Cortex of kidney (tissue), 1 donor: ENCODE measurements at regions not wholly inside any gene's neighbourhood (a gene's known extent, or its start where the extent isn't known, plus 50 kb on each side); places are given as distances from the start of the nearest gene placed in this dataset.
"Not testable (repeated sequence)": the region's sequence is repeated elsewhere in the genome, so short reads cannot be mapped to it uniquely, and the experiment has no call there.

ENCODE experiments used
- DNase-seq: peaks from one replicate; lab custom pipeline; 2025; lab: John Stamatoyannopoulos, UW

DNA sequence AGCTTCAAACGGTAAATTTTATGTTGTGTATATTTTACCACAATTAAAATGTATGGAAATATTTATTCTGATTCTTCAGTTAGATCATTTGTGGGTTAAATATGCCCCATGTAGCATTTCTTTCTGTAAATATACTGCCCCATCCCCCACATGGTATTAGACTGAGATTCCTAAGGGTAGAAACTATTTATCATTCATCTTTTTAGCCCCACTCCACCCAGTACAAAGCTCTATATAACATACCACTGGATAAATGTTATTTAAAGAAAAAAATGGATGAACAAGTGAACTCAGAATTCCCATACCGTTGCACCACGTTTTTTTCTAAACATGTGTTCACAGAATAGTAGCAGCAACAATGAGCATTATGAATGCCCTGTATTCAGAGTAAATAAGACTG is 234.0 kb upstream of the IRF2BP2 start:
- no peak for DNase-seq

DNA sequence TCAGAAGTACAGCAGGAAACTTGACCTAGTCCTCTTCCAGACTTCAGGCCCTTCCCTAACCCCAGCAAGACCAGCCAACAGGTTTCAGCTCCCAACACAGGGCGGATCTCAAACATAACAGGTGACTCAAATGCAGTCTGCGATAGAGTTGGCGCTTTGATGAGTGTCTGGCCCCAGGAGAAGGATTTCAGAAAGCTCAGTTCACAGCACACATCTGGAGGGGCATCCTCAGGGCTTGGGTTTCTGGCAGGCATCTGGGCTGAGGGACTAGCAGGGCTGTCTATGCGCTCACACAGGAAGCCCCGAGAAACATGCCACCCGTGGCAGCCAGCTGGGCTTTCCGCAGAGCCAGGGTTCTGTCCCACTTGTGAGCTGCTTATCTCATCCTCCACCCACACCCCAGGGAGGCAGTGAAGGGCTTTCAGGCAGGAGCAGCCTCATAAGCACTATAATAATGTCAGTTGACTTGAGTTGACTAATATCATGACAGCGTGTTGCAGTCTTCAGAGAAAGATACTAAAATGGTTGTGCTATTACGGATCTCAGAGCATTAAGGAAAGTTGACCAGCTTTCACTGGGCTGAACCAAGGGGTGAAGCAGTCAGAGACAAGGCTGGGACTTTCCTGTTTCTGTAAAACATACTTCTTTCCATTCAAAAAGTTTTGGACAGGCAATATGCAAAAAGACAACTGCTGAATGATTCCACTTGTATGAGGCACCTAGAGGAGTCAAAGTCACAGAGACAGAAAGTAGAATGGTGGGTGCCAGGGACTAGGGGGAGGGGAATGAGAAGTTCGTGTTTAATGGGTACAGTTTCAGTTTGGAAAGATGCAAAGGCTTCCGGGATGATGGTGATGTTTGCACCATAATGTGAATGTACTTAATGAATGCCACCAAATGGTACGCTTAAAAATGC is 233.0 kb upstream of the IRF2BP2 start:
- DNase-seq = no peak

DNA sequence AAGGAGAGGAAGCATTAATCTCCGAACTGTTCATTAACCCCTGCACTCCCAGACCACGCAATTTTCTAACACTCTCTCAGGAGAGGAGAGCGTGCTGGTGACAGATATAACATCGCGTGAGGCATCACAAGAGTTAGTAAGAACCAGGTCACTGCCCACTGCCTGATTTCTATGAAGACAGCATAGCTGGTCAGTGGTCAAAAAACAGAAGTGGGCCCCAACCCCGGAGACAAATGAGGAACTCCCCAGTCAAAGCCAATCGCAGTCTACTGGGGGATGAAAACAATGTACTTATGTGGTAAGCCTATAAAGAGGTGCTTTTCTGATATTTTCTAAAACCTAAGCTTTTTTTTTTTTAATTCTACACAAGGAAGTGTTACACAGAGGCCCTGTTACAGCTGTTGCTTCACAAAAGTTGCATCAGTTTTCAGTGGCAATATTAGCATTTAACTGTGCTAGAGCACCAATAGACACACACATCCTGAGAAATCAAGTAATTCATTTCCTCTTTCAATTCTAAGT is 231.8 kb upstream of the IRF2BP2 start:
- no peak for DNase-seq

DNA sequence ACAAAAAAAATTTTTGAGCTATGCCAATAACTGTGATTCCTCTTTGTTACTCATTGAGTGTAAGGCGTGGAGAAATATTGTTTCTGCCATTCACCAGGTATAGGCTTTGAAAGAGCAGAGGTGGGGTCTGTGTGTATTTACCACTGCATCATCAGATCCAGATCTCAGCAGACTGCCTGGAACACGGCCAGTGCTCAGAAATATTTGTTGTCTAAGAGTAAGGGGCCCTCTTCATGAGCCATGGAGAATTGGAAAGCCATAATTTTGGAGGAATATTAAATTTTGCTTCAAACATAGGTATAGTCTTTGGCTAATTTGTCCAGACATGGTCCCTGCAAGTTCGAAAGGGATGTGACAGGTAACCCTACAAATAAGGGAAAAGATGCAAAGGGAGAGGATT is 231.3 kb upstream of the IRF2BP2 start:
- DNase-seq = no peak

DNA sequence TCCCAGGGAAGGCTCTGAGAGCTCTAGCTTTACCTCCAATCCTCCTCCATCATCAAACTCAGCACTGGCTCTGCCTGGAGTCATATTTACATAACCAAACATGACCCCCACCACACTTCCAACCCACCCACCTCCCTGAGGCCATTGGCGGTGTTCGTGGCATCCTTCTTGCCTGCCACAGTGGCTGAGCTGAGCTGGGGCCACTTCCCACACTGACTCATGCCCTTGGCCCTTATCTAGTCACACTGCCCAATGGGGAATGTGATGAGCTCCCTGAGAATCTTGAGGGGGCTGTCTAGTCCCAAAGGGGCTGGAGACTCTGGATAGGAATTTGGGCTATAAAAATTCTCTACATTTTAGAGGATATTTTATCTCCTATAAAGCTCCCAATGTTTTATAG is 230.9 kb upstream of the IRF2BP2 start:
- DNase-seq = no peak

DNA sequence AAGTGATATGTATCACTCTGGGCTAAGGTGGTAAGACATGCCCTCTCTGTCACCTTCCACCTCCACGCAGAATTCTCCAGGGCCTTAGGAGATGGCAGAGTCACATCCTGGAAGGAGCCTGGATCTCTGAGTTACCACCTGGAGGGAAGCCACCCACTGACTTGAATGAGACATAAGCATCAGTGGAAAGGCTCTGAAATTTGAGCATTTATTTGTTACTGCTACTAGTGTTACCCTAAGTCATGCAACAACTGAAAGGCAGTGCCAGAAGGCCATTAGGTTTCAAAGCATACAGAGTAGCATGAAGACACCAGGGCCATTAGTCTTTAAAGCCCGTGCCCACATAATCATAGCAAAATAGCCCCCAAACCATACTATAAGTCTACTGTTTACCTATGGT is 230.3 kb upstream of the IRF2BP2 start:
- DNase-seq = no peak

DNA sequence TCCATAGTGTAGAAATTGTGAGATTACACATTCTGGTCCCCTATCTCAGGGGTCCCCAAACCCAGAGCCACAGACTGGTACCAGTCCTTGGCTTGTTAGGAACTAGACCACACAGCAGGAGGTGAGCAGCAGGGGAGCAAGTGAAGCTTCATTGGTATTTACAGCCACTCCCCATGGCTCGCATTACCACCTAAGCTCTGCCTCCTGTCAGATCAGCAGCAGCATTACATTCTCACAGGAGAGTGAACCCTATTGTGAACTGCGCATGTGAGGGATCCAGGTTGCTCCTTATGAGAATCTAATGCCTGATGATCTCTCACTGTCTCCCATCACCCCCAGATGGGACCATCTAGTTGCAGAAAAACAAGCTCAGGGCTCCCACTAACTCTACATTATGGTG is 229.7 kb upstream of the IRF2BP2 start:
- DNase-seq = no peak

DNA sequence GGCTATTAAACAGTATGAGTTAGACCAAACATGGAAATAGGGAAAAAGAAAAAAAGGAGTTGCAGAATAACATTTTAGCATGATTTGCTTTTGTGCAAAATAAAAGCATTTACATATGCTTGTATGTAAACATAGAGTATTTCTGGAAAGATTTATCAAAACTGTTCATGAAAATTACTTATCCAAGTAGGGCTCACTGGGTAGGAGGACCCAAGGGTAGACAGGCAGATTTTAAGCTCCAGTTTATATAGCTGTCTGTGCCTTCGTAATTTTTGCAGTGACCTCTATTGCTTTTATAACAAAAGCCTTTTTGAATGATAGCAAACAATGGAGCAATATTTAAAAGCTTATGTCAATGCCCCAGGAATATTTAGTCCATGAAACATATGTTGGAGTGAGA is 228.8 kb upstream of the IRF2BP2 start:
- no peak for DNase-seq

DNA sequence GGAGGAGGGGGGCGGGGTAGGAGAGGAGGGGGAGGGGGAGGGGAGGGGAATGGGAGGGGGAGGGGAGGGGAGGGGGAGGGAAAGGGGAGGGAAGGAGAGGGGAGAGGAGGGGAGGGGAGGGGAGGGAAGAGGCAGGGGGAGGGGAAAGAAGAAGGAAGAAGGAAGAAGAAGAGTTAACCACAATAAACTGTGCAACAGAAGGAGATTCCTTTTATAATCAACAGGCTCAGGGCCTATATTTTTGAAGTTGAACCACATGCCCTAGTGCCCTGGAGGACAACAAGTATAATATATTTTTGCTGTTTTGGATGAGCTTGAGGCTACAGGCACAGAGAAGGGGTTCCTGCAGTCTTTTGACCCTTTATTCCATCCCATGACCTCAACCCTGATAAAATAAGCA is 228.2 kb upstream of the IRF2BP2 start:
- no peak for DNase-seq

DNA sequence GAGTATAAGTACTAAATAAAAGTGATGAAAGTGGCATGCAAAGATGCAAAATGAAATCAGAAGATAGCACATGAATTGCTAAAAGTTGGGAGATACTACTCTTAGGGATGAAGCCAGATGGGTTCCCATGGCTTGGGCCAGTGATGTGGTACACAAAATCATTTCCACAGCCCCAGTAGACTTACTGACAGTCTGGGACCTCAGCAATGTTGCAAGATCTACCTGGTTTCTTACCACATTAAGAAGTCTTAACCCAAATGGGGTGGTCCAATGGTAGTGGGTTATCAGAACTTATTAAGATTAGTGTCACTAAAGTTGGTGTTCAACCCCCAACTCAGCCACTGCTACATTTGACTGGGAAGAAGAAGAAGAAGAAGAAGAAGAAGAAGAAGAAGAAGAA is 227.7 kb upstream of the IRF2BP2 start:
- no peak for DNase-seq

DNA sequence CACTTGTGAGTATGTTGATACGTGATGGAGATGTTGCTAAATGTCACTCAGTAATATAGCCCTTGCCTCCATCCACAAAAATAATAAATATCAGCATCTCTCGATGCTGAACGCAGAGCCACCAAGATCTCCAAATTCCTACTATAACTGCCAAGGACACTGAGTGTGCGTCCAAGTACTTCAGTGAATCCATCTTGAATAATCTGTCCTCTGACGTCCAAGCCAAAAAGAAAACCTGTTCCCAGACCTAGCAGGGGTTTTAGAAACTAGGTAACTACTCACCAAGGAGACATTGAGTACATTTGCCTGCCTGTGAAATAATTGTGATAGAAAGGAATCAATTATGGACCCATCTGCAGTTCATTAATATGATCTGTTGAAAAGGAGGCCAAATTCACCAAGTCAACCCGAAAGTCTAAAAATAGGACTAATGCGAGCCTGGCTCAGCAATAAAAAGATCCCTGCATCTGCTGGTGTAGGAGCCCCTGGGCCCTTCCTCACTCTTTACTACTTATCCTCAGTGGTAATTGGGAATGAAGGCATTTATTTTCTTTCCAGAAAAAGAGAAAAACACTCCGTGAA is 226.9 kb upstream of the IRF2BP2 start:
- DNase-seq = no peak

DNA sequence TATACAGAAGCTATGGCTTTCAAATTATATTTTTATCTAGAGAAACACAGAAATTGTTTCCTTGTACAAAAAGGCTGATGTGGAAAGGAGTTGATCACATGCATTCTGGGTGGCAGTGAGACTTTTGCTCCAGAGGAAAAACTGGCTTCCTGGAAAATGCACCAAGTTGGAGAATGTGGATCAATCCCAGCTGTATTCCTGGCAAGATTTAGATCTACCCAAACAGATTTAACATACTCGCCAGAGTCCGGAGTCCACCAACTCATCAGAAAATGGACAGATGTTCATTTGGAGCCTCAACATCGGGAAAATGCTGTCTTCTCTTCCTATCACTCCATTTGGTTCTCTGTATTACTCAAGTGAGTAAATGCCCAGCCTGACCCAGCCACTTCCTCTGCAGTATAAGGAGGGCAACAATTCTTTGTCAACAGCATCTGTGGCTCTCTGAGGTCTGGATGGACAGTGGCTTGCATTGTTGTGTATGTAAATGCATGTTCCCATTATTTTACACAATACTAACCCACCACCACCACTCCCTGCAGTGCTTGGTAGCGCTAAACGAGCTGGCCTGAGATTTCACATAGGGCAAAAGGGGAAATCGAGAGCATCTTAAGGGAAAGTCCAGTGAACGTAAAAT is 226.2 kb upstream of the IRF2BP2 start:
- no peak for DNase-seq

DNA sequence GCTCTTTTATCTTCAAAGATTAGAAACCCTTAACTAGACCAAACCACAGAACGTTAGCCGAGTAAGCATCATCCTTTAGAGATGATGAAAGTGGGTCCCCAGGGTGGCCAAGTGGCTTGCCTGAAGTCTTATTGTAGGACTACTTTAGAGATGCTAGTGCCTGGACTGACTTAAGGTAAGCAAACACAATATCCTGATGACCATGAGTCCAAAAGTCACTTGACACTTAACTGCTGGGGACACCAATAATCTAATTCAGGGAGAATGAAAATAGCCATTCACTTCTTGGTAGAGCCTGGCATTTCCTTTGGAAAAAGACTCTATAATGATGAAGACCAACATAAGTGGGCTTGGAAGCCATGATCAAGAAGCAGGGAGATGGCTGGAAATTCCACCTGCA is 225.3 kb upstream of the IRF2BP2 start:
- DNase-seq = no peak

DNA sequence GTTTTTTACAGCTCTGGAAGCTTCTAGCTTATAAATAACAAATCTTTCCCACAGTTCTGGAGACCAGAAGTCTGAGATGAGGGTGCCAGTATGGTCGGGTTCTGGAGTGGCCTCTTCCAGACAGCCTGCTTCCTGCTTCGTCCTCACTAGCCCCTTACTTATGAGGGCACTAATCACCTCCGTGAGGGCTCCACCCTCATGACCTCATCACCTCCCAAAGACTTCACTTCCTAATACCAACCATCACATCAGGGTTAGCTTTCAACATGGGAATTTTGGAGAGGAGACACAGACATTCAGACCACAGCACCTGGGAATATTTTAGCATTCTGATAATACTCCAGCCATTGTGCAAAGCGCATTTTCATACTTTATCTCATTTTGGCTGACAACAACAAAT is 223.7 kb upstream of the IRF2BP2 start:
- no peak for DNase-seq

DNA sequence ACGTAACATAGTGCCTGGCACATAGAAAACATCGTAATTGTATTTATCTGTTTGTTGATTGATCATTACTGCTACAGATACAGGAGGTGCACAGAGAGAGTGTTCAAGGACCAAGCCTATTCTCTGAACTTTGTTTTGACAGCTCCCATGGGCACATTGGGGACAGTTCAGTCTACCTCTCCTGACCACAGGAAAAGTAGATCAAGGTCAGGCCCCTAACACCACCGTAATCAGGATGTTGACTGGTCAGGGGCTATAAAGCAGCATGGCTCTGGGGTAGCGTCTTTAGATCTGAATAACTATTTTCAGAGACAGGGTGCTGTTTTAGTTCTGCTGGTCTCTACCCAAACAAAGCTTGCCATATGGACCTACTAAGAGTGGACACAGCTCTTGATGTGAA is 223.1 kb upstream of the IRF2BP2 start:
- no peak for DNase-seq

DNA sequence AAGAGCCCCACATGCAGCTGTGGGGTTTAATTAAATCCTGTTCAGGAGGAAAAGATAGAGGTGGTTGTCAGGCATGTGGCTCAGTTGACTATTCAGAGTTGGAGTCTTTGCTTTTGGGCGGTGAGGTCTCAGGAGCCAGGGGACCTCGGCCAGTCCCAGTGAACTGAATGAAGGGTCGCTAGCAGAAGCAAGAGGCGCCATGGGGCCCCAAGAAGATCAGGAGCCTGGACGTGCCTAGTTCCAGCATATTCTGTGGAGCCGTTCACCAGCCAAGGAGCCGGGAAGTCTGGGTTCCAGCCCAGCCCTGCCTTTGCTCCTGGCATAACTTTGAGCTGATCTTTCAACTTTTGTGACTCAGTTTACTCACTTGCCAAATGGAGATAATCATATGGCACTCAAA is 217.7 kb upstream of the IRF2BP2 start:
- DNase-seq = no peak

DNA sequence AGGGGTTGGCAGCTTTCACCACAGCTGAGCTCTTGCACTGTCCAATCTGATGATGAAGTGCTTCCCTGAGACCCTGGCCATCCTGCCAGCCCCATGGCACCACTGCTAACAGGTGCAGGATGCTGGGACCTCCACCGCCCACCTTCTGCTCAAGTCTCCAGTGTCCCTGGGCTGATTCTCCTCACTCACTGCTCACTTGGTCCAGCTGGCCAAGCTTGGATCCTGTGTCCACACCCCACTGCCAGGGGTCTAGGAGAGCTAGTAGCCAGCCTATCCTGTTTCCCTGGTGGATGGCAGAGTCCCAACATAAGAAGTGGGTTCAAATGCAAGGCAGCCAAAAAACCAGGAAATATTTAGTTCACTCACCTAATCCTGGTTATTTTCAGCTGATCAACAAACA is 217.2 kb upstream of the IRF2BP2 start:
- DNase-seq = no peak

DNA sequence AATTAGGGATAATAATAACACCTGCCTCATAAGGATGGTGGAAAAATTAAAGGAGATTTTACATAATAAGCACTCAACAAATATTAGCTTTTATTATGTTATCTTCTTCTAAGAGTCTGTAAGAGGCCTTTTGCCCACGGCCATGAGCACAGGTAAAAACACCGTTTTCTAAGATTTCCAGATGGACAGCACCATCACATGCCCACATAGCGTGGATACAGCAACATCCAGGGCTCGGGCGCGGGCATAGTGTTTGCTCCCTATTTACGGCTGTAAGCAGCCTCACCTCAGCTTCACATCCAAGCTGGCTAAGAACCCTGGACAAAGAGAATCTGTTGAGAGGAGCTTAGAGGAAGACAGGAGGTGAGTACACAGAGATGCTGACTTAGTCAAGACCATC is 216.4 kb upstream of the IRF2BP2 start:
- DNase-seq = no peak

DNA sequence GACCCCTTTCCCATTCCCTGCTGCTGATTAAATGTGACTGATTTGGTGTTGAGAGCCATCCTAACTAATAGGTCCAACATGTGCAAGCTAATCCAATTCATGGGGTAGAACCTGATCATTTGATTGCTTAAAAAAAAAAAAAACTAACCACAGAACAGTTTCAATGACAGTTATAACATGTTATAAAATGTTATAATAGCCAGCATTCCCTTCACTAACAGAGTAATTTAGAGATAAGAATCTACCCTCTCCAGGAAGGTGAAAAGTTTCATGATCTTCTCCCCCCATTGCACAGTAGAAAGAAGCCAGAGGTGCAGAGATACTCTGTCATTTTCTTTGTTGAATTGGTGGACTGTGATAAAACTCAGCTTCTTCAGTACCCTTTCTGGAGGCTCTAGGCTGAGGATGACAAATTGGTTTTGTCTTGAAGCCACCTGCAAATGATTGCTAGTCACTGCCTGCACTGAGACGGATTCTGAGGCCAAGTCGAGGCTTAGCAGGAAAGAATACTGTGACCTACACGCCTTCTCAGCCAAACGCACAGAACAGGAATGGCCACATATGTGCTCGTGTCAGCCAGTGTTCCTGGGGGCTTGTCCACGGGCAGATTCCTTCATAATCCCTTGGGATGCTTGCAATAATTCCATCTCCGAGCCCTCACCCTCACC is 215.7 kb upstream of the IRF2BP2 start:
- no peak for DNase-seq

DNA sequence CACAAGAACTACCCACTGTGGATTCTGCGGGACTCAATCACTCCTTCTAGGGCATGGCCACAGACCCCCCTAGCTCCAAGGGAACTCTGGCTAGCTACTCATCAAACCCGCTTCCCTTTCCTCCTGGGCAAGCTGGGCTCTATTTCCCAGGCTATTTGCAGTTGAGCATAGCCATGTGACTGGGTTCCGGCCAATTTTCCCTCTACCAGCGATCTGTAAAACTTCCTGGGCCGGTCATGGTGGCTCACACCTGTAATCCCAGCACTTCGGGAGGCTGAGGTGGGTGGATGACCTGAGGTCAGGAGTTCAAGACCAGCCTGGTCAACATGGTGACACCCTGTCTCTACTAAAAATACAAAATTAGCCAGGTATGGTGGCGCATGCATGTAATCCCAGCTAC is 214.9 kb upstream of the IRF2BP2 start:
- DNase-seq = not testable (repeated sequence)

DNA sequence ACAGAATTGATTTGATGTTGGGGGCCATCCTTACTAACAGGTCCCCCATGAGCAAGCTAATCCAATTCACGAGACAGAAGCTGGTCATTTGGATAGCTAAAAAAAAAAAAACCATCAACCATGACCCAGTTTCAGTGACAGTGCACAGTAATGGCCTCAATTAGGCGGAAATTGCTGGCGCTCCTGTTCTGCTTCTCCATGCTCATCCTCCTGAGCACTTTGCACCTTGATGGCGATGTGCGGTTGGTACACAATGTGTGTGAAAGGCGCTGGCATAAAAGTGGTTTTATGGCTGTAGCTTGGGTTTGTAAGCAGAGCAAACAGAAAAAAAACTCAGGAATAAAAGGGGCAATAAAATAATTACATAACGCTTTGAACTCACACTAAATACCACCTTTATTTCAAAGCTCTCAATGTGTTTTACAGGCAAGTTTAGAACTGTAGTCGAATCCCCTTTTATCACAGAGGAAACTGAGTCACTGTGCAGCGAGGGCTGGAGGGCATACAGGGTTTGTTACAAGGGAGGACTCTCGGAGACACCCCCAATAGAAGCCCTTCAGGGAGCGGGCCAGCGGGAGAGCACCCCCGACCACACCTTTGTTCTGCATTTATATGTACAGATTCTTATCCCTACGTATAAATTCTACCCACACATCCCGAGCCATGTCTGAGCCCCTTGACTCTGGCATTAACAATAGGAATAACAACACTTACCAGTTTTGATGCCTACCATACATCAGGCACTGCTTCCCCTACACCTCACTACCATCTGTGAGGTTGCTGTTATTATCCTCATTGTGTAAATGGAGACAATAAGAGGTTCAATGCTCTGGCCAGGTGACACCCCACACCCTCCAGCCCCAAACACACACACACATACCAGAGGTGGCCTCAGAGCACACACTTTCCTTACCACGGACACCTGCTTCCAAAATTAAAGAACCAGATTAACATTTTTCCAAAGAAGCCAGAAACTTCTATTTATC is 213.5 kb upstream of the IRF2BP2 start:
- DNase-seq = no peak
